NCI-H2227 (cell line): ENCODE measurements at regions not wholly inside any gene's neighbourhood (a gene's known extent, or its start where the extent isn't known, plus 50 kb on each side); places are given as distances from the start of the nearest gene placed in this dataset.

Source experiments
- DNase-seq: peaks from one replicate; lab custom pipeline; 2025; ENCODE audit not compliant: unreplicated experiment; lab: John Stamatoyannopoulos, UW

DNA sequence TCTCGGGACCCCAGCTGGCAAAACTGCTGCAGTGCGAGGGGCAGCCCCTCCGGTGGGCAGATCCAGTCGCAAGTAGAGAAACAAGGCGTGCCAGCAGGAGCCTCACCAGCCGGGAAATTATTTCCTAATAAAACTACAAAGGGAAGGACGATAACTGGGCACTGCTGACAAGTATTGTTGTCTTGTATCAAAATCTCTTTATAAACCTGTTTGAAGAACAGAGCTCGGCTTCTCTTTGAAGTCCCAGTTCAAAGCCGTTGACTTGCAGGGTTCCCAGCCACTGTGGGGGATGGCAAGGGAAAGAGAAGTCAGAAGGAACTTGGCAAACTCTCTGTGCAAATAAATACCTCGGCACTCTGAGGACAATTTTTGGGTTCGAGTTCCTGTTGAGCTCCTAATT lies 504.5 kb downstream of the CD83 start:
- peak; percentile 31 for DNase-seq

DNA sequence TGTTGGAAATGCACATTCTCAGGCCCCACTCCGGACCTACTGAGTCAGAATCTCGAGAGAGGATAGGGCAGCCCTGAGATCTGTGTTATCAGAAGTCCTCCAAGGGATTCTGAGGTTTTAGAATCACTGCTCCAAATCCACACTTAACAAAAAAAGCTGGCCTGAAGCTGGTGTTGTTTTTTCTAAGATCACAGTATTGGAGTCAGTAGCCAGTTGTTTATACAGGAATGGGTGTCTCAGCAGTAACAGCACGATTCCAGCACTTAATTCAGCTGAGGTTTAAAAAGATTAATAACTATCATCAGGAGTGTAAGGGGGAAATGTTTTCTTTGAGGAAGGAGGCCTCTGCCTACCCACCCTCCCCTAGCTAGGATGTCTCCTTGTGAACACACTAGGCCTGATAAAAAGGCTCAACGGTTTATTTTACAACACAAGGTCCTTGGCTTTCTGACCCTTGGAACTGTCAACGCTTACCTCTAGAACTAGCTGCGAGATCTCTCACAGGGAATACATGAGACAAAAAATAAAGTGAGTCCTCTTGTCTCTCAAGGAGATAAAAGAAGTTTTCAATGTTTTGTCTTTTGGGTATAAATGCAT lies 505.4 kb downstream of the CD83 start:
- DNase-seq, result no peak

DNA sequence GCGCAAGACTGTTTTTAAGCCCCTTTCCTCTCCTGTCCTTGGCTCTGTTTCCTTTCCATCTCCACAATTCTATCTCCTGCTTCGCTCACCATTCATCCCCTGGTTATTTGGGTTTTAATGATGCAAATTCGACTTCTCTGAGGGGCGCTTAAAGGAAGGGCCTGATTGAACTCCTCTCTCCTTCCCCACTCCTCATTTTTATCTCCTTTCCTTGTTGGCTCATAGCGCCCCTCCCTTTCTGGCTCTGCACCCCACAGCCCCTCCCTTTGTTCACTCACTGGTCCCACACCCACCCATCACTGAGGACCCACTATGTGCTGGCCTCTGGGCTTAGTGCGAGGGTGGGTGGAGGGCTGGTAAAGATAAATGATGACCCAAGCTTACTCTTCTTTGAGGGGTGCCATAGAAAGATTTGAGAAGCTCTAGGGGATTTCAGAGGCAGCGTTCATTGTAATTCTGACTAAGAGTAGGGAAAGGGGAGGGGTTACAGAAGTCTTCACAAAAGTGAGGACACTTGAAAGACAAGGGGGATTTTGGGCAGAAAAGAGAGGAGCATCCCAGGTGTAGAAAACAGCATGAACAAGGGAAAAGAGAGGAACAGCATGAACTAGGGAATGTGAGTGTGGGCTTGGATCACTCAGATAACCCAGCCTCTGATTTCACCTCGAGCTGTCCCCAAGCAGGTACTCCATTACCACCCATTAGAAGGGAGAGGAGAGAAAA lies 507.8 kb downstream of the CD83 start:
- DNase-seq, result no peak

DNA sequence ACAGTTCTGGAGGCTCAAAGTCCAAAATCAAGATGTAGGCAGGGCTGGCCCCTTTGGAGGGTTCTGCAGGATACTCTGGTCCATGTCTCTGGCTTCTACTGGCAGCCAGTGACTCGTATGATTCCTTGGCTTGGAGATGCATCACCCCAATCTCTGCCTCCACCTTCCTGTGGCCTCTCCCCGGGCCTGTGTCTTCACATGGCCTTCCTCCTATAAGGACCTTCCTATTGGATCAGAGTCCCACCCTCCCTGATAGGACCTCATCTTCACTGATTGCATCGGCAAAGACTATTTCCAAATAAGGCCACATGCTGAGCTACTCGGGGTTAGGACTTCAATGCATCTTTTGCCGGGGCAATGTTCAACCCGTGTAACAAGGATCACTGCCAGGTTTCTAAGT lies 509.0 kb downstream of the CD83 start:
- DNase-seq, result no peak

DNA sequence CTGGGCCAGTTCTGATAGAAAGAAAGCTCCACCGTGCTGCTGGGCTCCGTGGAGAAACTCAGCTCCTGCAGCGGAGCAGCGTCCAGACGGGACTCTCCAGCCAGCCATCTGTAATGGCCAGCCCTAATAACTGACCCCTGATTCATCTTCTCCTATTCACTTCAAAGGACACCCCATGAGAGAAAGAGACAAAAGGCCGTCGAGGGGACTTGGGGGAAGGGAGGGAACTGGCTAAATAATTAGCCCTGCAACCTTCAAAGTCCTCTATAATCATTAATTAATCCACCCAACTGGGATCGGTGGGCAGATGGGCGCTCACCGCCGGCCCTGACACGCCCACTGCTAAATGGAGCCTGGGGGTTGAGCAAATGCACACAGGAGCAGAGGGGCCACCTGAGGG lies 512.4 kb downstream of the CD83 start:
- peak; percentile 25 for DNase-seq

DNA sequence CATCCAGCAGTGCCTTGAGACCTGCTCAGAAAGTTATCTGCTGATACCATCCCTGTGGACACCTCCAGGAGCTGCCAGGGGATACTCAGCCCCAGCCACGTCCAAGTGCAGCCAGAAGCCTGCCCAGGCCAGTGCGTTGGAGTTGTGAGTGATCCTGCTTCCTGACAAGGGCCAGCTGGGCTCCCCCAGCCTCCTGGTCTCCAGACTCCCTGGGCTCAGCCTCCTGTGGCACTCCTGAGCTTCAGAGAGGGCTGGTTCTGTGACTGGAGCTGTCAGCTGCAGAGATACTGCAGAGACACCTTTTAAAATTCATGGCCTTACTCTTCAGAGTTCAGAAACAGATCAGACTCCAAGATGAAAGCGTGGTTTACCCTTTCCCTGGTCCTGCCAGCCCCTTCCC lies 515.9 kb downstream of the CD83 start:
- DNase-seq, result no peak

DNA sequence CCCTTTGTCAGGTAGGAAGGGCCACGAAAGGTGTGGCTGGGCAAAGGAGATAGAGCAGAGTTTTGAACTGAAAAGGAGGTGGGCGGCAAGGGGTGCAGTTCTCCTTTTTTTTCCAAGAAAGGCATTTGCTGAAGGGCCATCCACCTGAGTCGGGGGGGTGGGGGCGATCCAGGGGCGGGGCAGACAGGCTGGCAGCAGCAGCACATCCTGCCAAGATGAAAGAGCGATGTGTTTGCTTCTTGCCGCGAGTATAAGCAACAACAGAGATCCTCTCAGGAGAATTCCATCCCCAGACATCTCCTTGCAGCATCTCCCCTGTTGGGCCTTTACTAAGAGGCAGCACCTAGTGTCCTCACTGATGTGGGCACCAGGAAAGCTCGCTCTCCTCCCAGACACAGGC lies 516.5 kb downstream of the CD83 start:
- DNase-seq, result no peak

DNA sequence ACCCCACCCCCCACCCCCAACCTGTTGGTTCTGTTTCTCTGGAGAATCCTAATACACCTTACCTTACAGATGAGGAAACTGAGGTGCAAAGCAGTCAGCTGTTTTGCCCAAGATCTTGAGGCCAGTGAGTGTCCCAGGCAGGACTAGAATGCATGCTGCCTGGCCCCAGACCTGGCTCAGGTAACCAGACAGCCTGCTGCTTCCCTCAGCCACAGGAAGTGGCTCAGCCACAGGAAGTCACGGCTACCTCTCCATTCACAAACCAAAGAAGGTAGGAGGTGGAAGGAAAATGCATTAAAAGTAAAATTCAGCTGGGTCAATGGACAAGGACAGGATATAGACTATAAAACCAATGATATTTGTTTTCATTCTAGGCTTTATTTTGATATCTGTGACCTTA lies 517.6 kb downstream of the CD83 start:
- DNase-seq, result no peak

DNA sequence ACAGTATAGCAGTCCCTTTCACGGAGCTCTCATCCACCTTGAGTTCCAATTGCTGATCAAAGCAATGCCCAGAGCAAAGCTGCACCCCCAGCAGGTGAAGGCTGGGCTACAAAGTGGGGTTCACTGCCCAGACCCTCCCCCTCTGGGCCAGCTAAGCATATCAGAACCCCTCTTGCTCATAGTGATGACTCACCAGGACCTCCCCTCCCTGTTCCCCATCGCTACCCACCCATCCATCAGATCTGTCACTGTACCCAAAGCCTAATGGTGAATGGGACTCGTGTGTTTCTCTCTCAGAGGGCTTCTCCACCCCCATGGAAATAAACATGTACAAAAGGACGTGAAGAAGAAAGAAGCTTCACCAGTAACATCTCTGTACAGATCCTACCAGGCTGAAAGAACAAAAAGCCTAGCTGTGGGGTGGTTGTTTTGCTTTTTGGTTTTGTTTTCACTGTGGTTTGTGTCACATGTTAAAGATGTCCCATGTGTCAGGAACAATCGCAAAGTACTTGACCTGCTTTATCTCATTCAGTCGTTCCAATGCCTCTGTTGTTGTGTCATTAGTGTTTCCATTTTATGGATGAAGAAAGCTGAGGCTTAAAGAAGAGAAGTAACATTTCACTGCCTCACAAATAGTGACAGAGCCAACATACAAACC lies 518.5 kb downstream of the CD83 start:
- no peak for DNase-seq

DNA sequence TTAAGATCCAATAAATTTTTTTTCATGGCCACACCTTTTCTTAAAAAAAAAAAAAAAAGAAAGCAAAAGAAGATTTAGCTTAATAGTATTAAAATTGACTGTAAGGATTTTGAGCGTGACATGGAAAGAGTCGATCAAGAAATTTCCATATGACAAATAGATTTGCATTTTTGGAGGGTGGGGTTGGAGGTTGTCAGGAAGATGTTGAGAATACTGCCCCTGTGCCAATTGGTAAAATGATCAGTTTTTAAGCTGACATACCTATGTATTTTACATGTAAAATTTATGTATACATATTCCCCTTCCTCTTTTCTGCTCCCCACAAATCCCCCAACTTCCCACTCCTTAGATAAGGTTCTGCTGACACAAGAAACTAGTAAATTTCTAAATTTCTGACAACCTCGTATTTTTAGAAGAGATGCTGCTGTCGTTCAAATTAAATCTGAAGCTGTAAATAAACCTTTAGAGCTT lies 520.9 kb downstream of the CD83 start:
- no peak for DNase-seq

DNA sequence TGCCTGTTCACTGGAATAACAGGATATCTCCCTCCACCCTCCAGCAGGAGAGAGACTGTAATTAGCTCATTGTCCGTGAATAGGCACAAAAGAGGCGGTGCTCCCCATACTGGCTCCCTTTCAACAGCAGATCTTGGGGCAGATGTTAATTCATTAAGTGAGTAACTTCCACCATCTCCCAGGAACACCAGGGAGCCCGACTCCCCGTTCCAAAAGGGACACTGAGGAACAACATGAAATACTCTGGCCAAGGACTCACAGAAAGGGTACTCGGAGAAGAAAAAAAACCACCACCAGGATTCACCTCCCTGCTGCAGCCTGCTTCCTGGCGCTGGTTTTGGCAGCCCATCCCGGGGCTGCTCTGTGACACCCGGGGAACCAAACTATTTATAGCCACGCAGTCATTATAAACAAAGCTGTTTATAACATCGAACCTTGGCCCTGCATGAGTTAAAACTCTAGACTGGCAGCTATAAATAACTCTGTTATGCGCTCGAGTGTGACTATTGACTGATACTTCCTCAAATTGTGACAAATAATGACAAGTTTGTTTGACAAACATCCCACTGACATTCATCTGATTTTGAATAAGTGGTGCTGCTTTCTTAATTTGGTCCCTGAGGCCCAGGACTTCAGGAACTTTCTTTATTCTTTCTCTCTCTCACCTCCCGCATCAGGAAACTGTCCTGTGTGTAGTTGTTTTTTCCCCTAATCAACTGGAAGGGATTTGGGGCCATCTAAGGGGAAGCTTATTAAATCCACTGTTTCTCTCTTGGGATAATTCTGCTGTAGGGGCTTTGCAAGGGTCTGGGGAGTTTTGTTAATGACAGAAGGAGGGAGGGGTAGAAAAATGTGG lies 521.6 kb downstream of the CD83 start:
- peak; percentile 41 for DNase-seq

DNA sequence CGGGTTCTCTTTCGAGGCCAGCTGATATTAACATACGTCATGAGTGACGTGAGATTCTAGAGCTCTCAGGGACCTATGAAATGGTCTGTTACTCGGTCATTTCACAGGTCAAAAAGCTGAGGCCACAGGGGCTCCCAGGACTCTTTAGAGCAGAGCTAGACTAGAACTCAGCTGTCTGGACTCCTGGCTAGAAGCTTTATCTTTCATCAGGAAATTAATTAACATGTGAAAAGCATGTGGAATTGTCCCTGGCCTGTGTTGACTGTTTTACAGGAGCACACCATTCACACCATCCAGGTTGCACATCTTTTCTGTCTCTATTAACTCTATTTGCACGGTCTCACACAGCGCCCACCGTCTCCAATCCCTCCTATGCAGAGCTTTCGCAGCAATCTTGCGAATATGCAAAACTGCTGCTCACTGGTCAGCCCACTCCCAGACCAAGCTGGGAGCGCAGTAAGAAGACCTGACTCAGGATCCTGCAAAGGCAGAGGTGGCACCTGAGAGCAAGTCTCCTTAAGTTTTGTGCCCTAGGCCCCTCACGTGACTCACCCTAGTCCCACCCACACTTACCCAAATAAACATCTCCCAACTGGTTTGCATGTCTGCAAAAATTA lies 522.5 kb downstream of the CD83 start:
- DNase-seq, result no peak

DNA sequence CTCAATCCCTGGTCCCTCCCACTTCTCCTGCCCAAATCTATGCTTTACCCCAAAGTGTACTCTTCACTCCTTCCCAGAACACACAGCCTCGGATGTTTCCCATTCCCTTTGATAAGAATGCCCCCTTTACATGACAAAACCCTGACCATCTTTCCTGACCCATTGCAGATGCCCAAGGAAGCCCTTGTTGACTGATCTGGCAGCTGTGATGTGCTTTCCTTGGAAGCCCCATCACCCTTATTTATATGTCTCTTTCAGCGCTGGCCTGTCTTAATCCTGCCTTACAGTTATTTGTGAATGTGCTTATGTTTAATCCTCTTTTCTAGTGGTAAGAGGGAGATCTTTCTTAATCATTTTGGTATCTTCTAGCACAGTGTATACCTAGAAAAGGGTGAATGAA lies 523.1 kb downstream of the CD83 start:
- DNase-seq, result no peak

DNA sequence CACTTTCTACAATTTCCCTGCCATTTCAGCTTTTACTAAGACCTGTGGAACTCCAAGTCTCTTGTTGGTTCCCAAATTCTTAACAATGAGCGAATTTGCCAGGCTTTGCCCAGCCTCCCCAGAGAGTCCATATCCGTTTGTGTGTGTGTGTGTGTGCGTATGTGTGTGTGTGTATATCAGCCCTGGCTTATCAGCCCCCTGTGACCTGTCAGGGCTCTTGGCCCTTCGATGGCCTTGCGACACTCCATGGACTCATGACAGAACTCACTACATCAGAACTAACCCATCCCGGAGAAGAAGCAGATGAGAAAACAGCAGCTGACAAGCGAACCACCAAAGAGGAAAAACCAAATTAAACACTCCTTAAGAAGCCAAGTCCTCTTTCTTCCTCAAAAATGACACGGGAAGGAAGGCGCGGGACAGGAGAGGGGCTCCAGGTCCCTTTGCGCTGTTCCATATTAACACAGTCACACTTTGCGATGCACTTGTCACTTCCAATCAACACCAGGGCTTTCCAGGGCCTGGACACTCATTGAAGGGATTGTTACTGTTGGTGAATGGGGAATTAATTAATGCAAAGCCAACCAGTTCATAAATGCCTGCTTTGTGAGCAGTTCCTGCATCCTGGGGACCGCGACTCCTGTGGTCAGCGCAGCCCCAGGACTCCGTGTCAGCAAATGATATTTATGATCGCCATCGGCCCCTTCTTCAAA lies 524.0 kb downstream of the CD83 start:
- DNase-seq, result no peak

DNA sequence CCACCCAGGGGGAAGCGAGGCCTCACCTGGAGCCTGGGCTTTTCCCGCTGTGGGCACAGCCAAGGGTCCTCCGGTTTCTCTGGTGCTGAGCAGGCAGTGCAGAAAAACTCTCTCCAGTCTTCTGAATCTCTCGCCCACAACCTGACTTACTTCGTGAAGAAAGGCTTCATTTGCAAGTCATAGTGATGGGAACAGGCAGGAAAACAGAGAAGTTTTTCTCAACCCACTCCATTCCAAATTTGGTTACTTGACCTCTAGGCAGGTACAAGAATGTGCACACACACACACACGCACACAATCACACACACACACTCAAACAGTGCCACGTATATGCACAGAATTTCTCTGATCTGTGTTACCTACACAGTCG lies 524.5 kb downstream of the CD83 start:
- DNase-seq, result no peak

DNA sequence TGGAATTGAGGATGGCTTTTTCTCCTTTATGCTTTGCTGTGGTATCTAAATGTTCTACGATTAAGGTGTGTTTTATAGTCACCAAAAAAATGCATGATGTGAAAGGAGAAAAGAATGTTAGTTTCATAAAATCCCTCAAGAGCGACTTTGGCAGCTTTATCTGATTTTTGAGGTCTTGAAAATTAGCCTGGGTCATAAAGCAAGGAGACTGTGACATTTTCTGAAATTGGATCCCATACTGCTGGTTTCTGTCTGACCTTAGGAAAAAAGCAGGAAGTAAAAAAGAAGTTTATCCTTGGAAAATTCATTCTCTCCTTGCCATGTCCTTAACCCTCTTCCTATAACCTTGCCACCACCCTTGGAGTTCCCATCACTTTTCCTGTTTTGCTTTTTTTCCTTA lies 525.3 kb downstream of the CD83 start:
- DNase-seq, result no peak

DNA sequence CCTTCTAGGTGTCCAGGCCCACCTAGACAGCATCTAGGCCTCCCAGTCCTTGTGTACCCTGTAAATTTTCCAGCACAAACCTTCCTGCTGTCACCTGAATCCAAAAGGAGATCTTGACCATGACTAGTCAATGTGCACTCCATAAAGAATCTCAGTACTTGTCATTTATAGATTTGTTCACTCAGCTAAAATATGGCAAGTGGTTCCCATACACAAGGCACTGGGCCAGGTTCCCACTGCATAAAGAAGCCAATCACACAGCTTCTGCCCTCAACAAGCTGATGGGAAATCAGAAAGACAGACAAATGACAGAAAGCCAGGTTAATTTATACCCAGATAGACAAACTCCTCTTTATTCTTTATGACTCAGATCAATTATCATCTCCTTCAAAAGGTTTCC lies 526.8 kb downstream of the CD83 start:
- no peak for DNase-seq

DNA sequence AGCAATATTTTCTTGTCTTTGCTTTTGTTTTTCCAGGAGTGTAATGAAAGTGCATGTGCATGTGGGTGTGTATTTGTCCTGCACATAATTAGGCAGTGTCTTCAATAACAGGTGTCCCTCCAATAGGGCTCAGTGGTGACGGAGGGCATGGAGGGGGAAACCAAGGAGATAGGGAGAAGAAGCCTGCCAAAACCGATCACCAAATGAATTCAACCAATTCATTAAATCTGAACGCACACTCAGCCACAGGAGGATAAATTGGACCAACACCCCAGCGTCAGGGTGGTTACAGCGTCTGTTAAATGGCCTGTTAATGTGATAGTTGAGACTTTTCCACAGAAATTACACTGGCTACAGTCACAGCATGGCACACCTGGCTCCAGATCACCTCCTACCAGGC lies 527.6 kb downstream of the CD83 start:
- no peak for DNase-seq

DNA sequence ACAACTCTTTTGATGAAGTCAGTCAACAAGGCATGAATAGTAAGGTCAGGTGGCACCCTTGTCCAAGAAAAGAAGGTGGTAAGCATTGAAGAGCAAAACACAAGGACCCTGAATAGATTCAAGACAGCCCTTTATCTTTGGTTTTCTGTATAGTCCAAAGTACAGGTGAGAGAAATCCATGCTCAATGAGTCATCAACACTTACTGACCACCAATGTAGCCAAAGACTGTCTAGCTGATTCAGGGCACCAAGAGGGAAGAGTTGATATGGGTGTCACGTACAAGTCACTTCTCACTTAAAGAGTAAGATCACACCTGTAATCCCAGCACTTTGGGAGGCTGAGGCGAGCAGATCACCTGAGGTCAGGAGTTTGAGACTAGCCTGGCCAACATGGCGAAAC lies 528.3 kb downstream of the CD83 start:
- no peak for DNase-seq

DNA sequence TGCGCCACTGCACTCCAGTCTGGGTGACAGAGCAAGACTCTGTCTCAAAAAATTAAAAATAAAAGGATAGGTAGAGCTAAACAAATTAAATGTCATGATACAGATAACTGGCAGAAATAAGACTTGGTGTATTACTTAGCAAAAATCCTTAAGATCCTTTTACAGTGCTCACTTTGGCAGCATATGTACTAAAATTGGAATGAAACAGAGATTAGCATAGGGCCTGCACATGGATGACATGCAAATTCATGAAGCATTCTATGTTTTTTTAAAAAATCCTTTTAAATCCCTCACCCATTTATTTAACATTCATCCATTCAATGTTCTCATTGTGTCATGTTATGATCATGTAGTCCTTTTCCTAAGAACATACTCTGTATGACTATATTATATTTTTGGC lies 528.8 kb downstream of the CD83 start:
- no peak for DNase-seq

DNA sequence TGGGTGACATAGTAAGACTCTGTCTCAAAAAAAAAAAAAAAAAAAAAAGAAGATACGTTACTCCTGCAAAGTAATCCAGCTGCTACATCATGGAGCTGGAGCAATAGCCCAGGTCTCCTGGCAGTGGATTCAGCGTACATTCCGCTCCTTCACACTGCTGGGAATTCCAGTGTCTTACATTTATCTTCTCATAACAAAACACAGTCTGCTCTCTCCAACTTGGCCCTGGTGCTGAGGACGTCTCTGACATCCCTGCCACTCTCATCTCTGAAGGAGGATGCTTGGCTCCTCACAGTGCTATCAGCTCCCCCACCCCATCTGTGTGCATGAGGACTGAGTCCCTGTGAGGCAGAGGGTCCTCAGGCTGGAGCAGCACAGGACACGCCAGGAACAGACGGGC lies 529.8 kb downstream of the CD83 start:
- DNase-seq, result no peak
